SKM-1 treated with dmso at 0.1 percent for 144 hours (cell line): ENCODE measurements at regions not wholly inside any gene's neighbourhood (a gene's known extent, or its start where the extent isn't known, plus 50 kb on each side); places are given as distances from the start of the nearest gene placed in this dataset.

Experiments
- DNase-seq: peaks from one replicate; lab custom pipeline; 2025; ENCODE audit not compliant: unreplicated experiment; lab: John Stamatoyannopoulos, UW

DNA sequence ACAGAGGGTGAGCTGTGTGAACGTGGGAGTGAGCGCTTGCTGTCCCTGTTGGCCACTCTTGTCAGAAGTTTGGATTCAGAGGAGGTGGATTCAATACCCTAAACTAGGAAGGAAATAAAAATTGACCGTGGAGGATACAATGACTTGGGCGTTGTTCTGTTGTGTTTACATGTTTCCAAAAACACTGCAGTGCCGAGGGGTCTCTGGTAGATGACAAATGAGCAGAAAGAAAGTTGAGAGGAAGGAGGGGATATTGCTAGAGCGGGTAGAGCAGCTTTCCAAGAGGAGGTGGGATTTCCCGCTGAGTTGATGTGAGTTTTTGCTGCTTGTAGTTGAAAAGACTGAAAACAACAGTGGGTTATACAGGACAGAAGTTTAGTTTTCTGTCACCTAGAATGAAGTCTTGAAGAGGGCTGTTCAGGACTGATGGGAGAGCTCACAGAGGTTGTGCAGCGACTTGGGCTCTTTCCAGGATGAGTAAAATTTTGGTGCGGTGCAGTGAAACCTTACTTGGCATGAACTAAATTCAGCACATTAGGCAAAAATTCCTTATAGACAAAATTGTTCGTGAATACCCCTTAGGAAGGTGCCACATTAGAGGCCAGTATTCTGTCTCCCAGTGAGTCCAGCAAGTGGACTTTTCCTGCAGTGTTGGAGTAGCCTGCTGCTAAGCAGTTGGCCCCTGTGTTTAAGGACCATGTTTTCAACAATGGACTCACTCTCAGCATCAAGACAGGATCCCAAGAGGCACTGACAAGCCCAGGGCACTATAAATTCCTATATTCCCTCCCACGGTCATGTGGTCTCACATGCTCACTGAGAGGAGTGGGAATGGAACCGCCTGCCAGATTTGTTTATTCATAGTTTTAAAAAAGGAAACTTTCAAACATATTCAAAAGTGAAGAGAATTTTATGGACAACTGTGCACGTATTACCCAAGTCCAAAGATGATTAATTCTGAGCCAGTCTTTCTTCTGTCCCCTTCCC is 435.0 kb upstream of the C2CD4B start:
- no peak for DNase-seq

GRCh38 chr15:62601777-62602545 is 436.9 kb upstream of the C2CD4B start:
- no peak for DNase-seq

- DNase-seq: no peak
These were observed 438.7 kb upstream of the C2CD4B start for GRCh38 chr15:62603742-62604141.

DNA sequence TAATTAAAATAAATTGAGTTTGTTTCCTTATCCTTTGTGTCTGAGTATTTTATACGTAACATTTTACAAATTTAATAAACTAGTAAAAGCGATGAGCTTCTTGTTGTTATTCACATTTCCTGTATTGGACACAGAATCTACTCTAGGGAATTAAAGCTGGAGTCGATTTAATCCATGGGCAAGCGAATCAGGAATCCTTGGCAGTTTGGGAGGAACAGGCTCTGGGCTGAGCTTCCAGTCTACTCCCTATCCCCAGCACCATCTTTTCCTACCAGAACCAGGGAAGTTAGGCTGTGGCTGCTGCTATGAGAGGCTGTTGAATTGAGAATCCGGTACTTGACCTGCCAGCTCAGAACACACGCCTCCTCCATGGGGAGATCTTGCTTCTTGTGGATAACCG is 437.3 kb upstream of the TPM1 start:
- no peak for DNase-seq

DNA sequence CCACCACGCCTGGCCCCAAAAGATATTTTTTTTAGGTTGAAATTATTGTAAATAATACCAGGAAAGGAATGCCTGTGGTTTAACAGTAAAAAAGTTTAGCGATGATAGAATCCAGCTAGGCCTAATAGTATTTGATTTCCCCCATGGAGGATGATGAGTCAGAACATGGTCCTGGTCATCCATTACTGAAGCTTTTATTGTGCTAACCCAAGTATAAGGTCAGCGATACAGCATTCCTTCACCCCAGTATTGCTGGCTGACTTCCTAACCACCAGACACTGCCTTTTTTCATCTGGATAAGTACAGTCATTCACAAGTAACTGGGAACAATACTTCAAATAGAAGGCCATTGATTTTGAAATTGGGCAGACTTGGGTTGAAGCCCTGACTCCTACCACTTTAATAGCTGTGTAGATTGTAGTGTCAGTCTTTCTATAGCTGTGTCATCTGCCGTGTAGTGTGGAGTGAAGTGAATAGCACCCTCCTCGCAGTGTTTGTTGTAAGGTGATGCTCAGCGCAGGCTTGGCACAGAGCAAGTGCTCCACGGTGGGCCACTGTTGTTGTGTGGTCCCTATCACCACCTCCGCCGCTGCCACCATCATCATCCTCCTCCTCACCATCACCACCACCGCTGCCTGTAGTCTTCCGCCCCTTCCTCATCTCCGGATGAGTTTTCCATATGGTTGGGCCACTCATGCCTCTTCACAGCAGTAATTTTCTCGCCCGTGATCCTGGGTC is 436.0 kb upstream of the TPM1 start:
- DNase-seq: no peak

DNA sequence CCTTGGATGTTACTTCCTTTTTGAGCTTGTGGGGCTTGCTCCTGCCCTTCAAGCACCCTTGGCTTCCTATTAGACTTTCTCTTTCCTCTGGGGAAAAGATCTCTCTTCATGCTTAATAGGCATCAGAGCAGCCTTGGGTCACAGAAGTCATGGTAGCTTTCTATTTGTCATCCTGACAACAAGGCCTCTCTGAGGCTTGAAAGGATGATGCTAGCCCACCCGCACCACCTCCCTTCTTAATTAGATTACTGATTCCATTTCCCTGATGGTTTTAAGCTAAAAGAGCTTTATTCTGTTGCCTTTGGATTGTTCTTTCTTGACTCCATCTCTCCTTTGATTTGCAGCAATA is 435.5 kb upstream of the TPM1 start:
- DNase-seq: no peak

DNA sequence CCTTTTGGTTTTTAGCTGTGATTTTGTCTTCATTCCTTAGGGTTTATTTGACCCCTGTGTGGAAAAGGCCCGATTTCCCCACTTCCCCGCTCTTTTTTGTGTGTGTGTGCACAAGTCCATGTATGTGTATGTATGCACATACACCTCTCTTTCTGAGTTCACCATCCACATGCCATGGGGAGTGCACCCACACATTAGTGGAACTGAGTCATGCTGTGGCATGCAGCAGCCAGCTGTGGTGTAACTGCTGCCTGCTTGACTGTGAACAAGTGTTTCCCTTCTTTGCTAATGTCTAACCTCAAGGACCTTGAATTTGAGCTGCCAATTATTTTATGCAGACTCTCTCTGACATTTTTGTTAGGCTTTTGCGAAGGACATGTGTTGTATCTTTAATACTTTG is 434.9 kb upstream of the TPM1 start:
- DNase-seq: no peak

DNA sequence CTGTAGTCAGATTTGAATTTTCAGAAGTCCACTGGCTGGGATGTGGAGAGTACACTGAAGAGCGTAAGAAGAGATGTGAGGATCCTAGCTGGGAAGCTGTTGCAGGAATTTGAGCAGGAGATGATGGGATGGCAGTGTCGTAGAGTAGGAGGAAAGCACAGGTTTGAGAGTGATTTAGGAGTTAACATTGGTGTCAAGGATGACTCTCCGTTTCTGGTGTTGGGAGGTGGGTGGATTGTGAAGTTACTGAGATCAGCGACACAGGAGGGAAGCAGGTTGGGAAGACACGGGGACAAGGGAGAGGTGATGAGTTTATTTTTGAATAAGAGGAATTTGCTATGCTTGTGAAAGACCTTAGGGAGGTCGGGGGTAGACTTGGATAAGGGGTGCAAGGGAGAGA is 434.2 kb upstream of the TPM1 start:
- DNase-seq: no peak

DNA sequence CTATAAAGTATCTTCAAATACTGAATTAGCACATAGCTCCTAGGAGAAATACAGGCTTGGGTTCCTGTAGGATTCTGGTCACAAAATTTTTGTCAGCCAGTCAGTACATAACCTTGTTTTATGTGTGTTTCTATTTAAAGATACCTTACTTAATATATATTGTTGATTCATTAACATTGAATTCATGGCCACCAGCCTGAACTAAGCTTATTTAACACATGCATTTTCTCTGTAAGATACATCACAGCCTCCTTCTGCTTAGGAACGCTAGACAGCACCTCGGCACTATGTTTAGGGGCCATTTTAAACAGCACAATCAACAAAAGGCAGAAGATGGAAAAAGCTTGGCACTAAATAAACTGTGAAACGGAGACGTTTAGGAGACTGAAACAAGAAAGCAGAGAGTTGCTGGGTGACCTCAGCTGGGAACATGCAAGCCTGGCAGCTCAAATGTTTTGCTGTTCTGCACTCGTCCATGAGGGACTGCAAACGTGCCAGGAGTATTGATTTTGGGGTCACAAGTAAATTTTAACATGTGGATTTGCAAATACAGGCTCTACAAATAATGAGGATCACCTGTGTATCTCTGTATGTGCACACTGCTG is 432.2 kb upstream of the TPM1 start:
- no peak for DNase-seq

DNA sequence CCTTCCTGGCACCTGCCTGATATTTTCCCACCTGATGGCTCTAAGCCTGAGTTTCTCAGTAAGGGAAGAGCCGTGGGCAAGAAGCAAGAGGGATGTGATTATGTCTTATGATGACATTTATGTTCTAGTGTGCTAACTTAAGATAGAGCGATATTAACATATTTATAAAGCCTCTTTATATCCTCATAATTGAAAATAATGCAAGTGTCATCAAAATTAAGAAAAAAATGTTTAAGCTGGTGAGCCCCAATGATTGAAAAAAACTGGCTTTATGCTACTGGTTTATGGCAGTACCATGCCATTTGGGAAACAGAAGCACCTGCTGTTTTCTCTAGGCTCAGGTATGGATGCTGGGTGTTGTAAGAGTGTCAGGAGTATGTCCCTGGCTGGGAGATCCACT is 431.5 kb upstream of the TPM1 start:
- no peak for DNase-seq

GRCh38 chr15:62612183-62612733 is 430.3 kb upstream of the TPM1 start:
- no peak for DNase-seq

GRCh38 chr15:62612771-62613170 is 429.8 kb upstream of the TPM1 start:
- DNase-seq: no peak

- DNase-seq: no peak
These were observed 425.8 kb upstream of the TPM1 start for GRCh38 chr15:62616746-62617145.

GRCh38 chr15:62617741-62618140 is 424.8 kb upstream of the TPM1 start:
- no peak for DNase-seq

GRCh38 chr15:62618432-62618831 is 424.1 kb upstream of the TPM1 start:
- DNase-seq: no peak

DNA sequence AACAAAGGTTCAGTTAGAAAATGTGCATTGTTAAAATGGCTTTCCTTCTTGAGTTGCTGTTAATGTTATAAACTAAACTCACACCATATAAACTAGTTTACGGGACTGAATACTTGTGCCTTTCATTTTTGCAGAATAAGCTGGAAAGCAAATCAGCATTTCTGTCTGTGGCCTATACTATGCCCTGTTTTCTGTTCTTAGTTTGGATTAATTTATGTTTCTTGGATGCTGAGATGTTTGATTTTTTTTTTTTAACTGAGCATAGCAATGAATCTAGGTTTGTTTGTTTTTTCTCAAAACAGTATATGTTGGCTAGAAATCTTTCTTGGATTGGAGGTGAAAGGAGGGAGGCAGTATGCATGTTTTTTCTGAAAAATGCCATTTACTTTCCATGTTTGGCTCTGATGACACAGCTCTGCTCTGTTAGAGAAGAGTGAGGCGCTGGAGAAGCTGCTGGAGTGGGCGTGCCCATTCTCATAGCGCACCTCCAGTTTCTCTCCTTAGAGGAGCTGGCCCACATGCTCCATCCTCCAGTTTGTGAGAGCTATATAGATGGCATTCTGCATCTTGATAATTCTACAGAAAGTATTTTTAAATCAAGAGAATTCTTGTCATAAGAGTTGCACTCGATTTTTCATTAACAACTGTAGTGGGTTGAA is 423.6 kb upstream of the TPM1 start:
- no peak for DNase-seq

GRCh38 chr15:62619526-62619925 is 423.0 kb upstream of the TPM1 start:
- DNase-seq: no peak

DNA sequence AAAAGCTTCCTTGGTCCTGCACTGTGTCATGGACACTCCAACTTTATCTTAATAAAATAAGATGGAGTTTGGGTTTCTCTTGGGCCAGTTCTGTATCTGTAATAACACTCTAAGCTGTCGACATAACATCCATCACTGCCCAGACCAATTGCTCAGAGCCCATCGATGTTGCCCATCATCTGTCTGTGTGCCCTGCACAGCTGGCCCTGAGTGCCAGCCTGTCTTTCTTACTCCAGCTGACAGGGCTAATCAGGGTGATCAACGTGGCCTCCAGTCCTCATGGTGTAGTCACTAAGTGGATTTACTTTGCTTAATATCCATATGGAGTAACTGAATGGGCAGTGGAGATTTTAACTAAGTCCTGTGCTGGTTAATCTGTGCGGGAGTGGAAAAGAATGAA is 419.8 kb upstream of the TPM1 start:
- DNase-seq: no peak

DNA sequence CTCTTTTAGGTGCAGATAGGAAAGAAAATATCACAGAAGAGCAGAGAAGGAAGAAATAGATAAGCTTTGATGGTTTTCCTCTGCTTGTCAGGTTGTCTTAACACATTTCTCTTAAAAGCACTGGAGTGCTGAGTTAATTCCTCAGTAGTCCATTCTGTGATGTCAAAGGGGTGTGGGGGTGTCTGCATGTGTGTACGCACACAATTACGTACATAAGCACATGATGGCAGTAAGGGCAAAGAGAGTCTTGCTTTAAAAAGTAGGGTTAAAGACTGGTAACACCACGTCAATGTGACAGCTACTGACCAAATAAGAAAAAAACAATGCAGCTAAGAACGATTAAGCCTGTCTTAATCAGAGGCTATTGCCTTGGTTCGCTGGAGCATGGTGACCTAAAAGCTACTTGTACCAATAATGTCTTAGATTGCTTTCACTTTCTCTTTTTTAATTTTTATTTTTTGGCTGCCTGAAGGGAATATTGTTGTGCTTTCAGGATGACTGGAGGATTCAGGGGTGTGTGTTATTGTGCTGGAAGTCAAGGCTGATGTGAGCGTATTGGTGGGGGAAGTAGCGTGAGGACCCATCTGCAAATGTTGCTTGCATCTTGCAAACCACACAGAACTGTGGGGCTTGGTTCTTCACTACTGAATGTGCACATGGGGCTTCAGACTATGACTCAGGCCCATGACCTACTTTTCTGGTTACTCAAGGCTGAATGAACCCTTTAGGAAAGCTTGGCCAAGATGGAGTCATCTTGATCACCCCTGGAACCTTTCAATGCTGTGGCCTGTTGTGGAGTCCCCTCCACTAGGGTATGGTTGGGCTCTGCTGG is 417.8 kb upstream of the TPM1 start:
- DNase-seq: no peak
